CD4-positive, alpha-beta T cell (primary cell): ENCODE measurements at regions not wholly inside any gene's neighbourhood (a gene's known extent, or its start where the extent isn't known, plus 50 kb on each side); places are given as distances from the start of the nearest gene placed in this dataset.

ENCODE experiments used
- ATAC-seq: fragments of 200-7000 bp; cut with Tn5 transposase; one replicate; pipeline ENCODE4 v1.10.0; 2022; ENCODE audit warnings: mild to moderate bottlenecking; ENCODE audit not compliant: poor library complexity
- CTCF ChIA-PET: fragments of 350-600 bp; sonication (Branson Sonifier 250); formaldehyde crosslinking; loops from one replicate; lab custom pipeline; 2021; ENCODE audit warnings: antibody characterized with exemption, inconsistent platforms; lab: Charles Lee
- POLR2A ChIA-PET: fragments of 350-600 bp; sonication (Branson Sonifier 250); formaldehyde crosslinking; loops from one replicate; lab custom pipeline; 2021; ENCODE audit warnings: antibody characterized with exemption, inconsistent platforms; lab: Charles Lee
- DNase-seq, 14 experiments: peaks; one replicate each; pipeline ENCODE4 v3.0.0-alpha.2; 2013 to 2020; ENCODE audit warnings: mixed read lengths in 2 of 14
- H3K27ac ChIP-seq, 2 donors: one replicate each; pipeline versions ENCODE4 v1.5.1 to v1.7.0; 2013; ENCODE audit warnings: low read length in 2 of 2, low read depth in 1 of 2, mild to moderate bottlenecking in 1 of 2
- H3K27me3 ChIP-seq, 2 experiments: 1 replicate in 1 of 2; 2 replicates in 1 of 2; pipeline versions ENCODE4 v1.6.1 to v1.7.0; 2013; ENCODE audit warnings: low read length in 2 of 2, control low read depth in 1 of 2, mild to moderate bottlenecking in 1 of 2, moderate library complexity in 1 of 2; ENCODE audit not compliant: insufficient read depth in 2 of 2, control insufficient read depth in 1 of 2
- H3K36me3 ChIP-seq: one replicate; pipeline ENCODE4 v1.6.1; 2013; ENCODE audit warnings: low read length, control low read depth; ENCODE audit not compliant: insufficient read depth
- H3K4me1 ChIP-seq: one replicate; pipeline ENCODE4 v1.6.1; 2013; ENCODE audit warnings: low read length, control low read depth; ENCODE audit not compliant: insufficient read depth
- H3K4me3 ChIP-seq: one replicate; pipeline ENCODE4 v1.5.1; 2013; ENCODE audit warnings: mild to moderate bottlenecking, low read length, moderate library complexity
- H3K9me3 ChIP-seq, 2 experiments: 1 replicate in 1 of 2; 2 replicates in 1 of 2; pipeline versions ENCODE4 v1.6.1 to v1.7.0; 2013; ENCODE audit warnings: low read length in 2 of 2, mild to moderate bottlenecking in 2 of 2, control low read depth in 1 of 2, moderate library complexity in 1 of 2; ENCODE audit not compliant: control insufficient read depth in 1 of 2, insufficient read depth in 1 of 2
- H3K27ac Mint-ChIP-seq: one replicate; pipeline ENCODE4 v1.8.0; 2020; ENCODE audit warnings: mixed read lengths
- H3K27me3 Mint-ChIP-seq: one replicate; pipeline ENCODE4 v1.8.0; 2021; ENCODE audit warnings: mixed read lengths
- H3K36me3 Mint-ChIP-seq: one replicate; pipeline ENCODE4 v1.8.0; 2021; ENCODE audit warnings: low read depth, mixed read lengths
- H3K4me1 Mint-ChIP-seq: one replicate; pipeline ENCODE4 v1.8.0; 2021; ENCODE audit warnings: low read depth, mixed read lengths
- H3K4me3 Mint-ChIP-seq: one replicate; pipeline ENCODE4 v1.8.0; 2020; ENCODE audit warnings: mild to moderate bottlenecking, mixed read lengths
- H3K9me3 Mint-ChIP-seq: one replicate; pipeline ENCODE4 v1.8.0; 2020; ENCODE audit warnings: mixed read lengths
- CTCF ChIP-seq: fragments of 200-600 bp; IDR thresholded peaks from one replicate; pipeline ENCODE4 v1.8.0; 2022; ENCODE audit warnings: antibody characterized with exemption, mild to moderate bottlenecking
- intact Hi-C, 2 experiments: fragments of 100-400 bp; cut with DNase I in 1 of 2; cut with micrococcal nuclease in 1 of 2; formaldehyde crosslinking; loops; one replicate each; pipeline versions ENCODE4 v1.15.1 to v1.9.0; 2023 to 2025; cut with DNase I, micrococcal nuclease

- no peak for TF ChIP-seq CTCF
- Histone ChIP-seq H3K9me3 (peaks cover 3 to 4% of the 10 kb centered on the region in 2 experiments), H3K27ac (no peak overlapping the region), H3K4me1 (no peaks in the 10 kb centered on the region), H3K36me3 (no peaks in the 10 kb centered on the region), H3K27me3 (no peaks in the 10 kb centered on the region), H3K4me3 (no peak overlapping the region)
- DNase-seq, result no peak
- Mint-ChIP-seq H3K27me3 (peaks cover 10% of the 10 kb centered on the region), H3K36me3 (no peaks in the 10 kb centered on the region), H3K4me1 (no peaks in the 10 kb centered on the region), H3K4me3 (no peak overlapping the region), H3K9me3 (peaks cover 13% of the 10 kb centered on the region), H3K27ac (no peak overlapping the region)
- intact Hi-C loops, result no loop called here
- POLR2A ChIA-PET, result no interaction called here
- ATAC-seq, result no peak
- CTCF ChIA-PET, result no interaction called here
Measured at GRCh38 chr6:100948381-100949133, 67.4 kb upstream of the ASCC3 start.

GRCh38 chr6:100952006-100952405, 70.9 kb upstream of the ASCC3 start:
- ChIA-PET CTCF (no interaction called here), POLR2A (no interaction called here)
- no peaks in the 10 kb centered on the region for H3K4me1 Mint-ChIP-seq
- intact Hi-C loops, result no loop called here
- ATAC-seq, result no peak
- no peak overlapping the region for H3K4me3 Mint-ChIP-seq
- no peak overlapping the region for H3K4me3 ChIP-seq
- no peak for TF ChIP-seq CTCF
- no peaks in the 10 kb centered on the region for H3K36me3 Mint-ChIP-seq
- peaks cover 0 to 4% of the 10 kb centered on the region in 2 experiments for H3K9me3 ChIP-seq
- no peak for DNase-seq
- no peak overlapping the region for H3K27ac Mint-ChIP-seq
- H3K4me1 ChIP-seq, result no peaks in the 10 kb centered on the region
- H3K9me3 Mint-ChIP-seq, result peaks cover 13% of the 10 kb centered on the region
- peaks cover 10% of the 10 kb centered on the region for H3K27me3 Mint-ChIP-seq
- no peak overlapping the region for H3K27ac ChIP-seq
- no peaks in the 10 kb centered on the region for H3K27me3 ChIP-seq
- H3K36me3 ChIP-seq, result no peaks in the 10 kb centered on the region

GRCh38 chr6:100959280-100959679, 78.2 kb upstream of the ASCC3 start:
- Histone ChIP-seq H3K27ac (no peak overlapping the region), H3K27me3 (no peaks in the 10 kb centered on the region), H3K36me3 (no peaks in the 10 kb centered on the region), H3K4me3 (no peak overlapping the region), H3K9me3 (no peaks in the 10 kb centered on the region), H3K4me1 (no peaks in the 10 kb centered on the region)
- no peaks in the 10 kb centered on the region for H3K36me3 Mint-ChIP-seq
- H3K9me3 Mint-ChIP-seq, result no peaks in the 10 kb centered on the region
- intact Hi-C loops, result no loop called here
- H3K4me3 Mint-ChIP-seq, result no peak overlapping the region
- H3K4me1 Mint-ChIP-seq, result no peaks in the 10 kb centered on the region
- no peak overlapping the region for H3K27ac Mint-ChIP-seq
- no peak for TF ChIP-seq CTCF
- no peak for ATAC-seq
- ChIA-PET CTCF (interaction anchor here (1.5 kb wide), 1 partner anchor 31 kb away, joined by 3 read pairs; no protein-coding TSS in a partner anchor), POLR2A (no interaction called here)
- H3K27me3 Mint-ChIP-seq, result peaks cover 12% of the 10 kb centered on the region
- no peak for DNase-seq
